GM21723 (cell line): ENCODE measurements at regions not wholly inside any gene's neighbourhood (a gene's known extent, or its start where the extent isn't known, plus 50 kb on each side); places are given as distances from the start of the nearest gene placed in this dataset.

ENCODE experiments used
- ATAC-seq: cut with Tn5 transposase; IDR thresholded peaks from one replicate; pipeline ENCODE4 v1.9.1; 2021; ENCODE audit warnings: mild to moderate bottlenecking, moderate library complexity; ENCODE audit not compliant: unreplicated experiment

GRCh38 chr21:25334046-25334730, 273.1 kb downstream of the MRPL39 start:
- ATAC-seq: no peak

GRCh38 chr21:25331286-25331685, 276.0 kb downstream of the MRPL39 start:
- no peak for ATAC-seq

- no peak for ATAC-seq
Measured at GRCh38 chr21:25330266-25330665, 277.0 kb downstream of the MRPL39 start.

GRCh38 chr21:25329227-25329825, 278.0 kb downstream of the MRPL39 start:
- no peak for ATAC-seq

GRCh38 chr21:25328736-25329135, 278.5 kb downstream of the MRPL39 start:
- no peak for ATAC-seq

GRCh38 chr21:25326181-25326580, 281.1 kb downstream of the MRPL39 start:
- ATAC-seq: no peak

GRCh38 chr21:25324666-25325065, 282.6 kb downstream of the MRPL39 start:
- no peak for ATAC-seq

GRCh38 chr21:25323356-25323949, 283.8 kb downstream of the MRPL39 start:
- no peak for ATAC-seq

GRCh38 chr21:25314247-25314646, 293.0 kb downstream of the MRPL39 start:
- ATAC-seq: no peak

GRCh38 chr21:25313829-25314228, 293.5 kb downstream of the MRPL39 start:
- ATAC-seq: no peak

- no peak for ATAC-seq
Measured at GRCh38 chr21:25307489-25307888, 299.8 kb downstream of the MRPL39 start.

GRCh38 chr21:25304611-25305010, 302.7 kb downstream of the MRPL39 start:
- ATAC-seq: no peak

- ATAC-seq: no peak
Measured at GRCh38 chr21:25300632-25301031, 306.6 kb downstream of the MRPL39 start.

- peak; percentile 93 for ATAC-seq
Measured at GRCh38 chr21:25298512-25299491, 308.5 kb downstream of the MRPL39 start.

- ATAC-seq: no peak
Measured at GRCh38 chr21:25297117-25297516, 310.2 kb downstream of the MRPL39 start.

GRCh38 chr21:25296252-25296651, 311.0 kb downstream of the MRPL39 start:
- no peak for ATAC-seq

GRCh38 chr21:25292396-25292795, 314.9 kb downstream of the MRPL39 start:
- ATAC-seq: no peak

GRCh38 chr21:25283720-25284119, 323.6 kb downstream of the MRPL39 start:
- no peak for ATAC-seq

- no peak for ATAC-seq
Measured at GRCh38 chr21:25281134-25281533, 326.1 kb downstream of the MRPL39 start.

- no peak for ATAC-seq
Measured at GRCh38 chr21:25280061-25280460, 327.2 kb downstream of the MRPL39 start.

- no peak for ATAC-seq
Measured at GRCh38 chr21:25273959-25274358, 333.3 kb downstream of the MRPL39 start.
